Mucosa of gallbladder (tissue), 1 donor: ENCODE measurements at regions not wholly inside any gene's neighbourhood (a gene's known extent, or its start where the extent isn't known, plus 50 kb on each side); places are given as distances from the start of the nearest gene placed in this dataset.
A peak's percentile ranks its signal among the peaks of the same experiment; 100 is the strongest.

Experiments
- DNase-seq: peaks from one replicate; pipeline ENCODE4 v3.0.0-alpha.2; 2020; ENCODE audit warnings: low spot score
- donor health status: DM: no; HTN: no; CAD: no.

DNA sequence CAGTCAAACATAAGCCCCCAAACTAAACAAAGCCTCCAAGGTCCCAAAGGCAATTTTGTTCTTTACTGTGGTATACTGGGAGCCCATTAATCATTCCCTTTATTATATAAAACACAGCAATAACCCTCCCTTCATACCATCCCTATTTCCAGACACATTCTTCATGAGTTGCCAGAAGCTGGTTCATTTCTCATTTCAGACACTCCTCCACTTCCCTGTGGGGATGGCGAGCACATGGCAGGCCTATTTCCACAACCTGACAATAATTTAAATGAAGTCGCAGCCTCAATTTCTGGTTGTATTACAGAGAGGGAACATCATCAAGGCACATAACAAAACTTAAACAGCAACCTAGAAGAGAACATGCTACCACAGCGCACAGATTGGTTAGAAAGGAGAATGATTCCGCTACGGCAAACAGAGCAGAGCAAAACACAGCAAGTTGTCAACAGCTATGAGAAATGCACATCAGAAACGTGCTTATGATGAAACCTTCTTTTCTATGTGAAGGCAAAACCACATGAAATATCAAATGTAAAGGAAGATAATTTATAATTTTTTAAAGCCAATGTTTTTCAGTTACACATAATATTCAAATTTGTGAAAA, 63.3 kb upstream of the ARHGEF3 start:
- DNase-seq, result no peak

DNA sequence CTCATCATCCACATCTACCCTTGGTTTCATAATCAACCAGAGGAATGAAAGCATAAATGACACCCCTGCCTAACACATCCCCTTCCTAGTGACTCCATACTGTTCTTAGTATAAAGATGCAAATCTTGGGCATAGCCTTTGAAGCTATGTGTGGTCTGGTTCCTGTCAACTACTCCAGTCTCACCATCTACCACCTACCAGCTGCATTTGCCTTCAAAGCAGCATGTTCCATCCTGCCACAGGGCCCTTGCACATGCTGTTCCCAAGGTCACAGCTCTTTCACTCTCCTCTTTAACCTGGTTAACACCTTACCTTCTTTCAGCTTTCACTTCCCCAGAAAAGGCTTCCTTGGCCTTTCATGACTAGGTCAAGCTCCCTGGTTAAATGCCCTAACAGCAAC, 62.3 kb upstream of the ARHGEF3 start:
- no peak for DNase-seq

DNA sequence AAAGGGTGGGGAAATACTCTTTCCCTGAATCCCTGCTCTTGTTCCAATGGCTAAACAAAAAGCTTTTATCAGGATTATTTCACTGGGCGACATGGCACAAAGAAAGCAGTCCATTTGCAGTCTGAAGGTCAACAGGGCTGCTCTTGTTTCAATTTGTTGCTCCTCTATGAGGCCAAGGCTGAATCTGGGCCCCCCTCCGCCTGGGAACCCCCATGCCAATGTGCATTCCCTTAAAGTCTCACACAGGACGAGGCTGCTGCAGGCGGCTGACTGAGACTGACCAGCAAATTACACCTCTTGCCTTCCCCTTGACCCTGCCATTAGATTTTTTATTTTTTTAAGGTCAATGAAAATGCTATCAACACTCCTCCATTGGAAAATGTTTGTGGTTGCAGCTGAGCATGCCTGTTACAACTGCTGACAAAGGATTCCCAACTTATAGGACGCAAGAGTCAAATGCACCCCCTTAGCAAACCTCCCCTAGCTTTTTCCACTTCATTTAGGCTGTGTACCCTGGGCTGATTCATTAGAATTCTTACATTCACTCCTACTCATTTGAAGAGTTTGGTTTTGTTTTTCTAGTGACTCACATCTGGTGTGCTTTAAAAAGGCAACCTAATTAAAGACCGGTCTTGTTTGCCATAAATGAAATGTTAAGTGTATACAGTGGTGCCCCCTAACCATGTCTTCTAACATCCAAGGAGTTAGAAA, 60.8 kb upstream of the ARHGEF3 start:
- DNase-seq, result no peak

DNA sequence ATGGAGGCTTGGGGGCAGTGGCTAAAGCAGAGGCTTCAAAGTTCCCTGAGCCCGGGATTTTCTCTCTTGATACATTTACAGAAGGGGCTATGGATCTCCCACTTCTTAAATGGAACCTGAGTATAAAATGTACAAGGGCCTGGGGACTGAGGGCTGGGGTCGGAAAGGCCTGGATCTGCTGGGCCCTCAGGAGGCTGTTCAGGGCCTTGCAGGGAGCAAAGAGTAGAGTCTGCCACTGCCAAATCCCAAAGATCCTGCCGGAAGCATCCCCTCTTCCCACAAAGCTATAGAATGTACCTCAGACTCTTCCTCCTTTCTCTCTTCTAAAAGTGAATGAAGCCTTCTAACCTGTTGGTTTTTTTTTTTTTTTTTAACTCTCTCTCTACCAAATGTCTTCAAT, 59.8 kb upstream of the ARHGEF3 start:
- DNase-seq, result no peak

DNA sequence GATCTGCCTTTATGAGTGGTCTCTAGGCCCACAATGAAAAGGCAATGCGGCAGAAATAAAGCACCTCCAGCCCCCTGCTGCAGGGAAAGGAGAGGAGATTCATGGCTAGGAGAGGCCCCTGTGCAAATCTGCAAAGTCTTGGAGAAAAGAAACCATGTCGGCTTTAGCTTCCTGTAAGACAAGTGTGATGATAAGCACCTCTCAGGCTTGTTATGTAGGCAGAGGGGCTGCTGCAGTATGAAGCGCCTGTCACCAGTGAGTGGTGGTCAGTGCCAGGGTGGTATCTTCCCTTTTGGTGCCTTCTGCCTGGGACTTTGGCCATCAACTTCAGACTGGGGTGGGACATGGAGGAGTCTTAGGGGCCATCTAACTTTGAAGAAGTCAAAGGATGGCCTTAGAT, 59.2 kb upstream of the ARHGEF3 start:
- DNase-seq, result no peak

DNA sequence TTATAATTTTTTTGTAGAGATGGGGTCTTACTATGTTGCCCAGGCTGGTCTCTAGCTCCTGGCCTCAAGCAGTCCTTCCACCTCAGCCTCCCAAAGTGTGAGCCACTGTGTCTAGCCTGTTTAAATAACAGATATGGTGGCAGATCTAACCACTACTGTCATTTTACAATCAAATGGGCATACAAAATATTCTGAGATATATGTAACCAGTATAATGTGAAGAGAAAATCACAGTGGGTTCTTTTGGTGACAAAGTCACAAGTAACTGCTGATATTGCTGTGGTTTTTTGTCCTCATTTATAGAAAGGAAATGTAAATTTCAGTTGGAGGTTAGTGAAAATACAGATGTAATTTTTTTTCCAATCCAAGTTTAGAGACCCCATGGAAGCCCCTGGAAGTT, 58.6 kb upstream of the ARHGEF3 start:
- no peak for DNase-seq

DNA sequence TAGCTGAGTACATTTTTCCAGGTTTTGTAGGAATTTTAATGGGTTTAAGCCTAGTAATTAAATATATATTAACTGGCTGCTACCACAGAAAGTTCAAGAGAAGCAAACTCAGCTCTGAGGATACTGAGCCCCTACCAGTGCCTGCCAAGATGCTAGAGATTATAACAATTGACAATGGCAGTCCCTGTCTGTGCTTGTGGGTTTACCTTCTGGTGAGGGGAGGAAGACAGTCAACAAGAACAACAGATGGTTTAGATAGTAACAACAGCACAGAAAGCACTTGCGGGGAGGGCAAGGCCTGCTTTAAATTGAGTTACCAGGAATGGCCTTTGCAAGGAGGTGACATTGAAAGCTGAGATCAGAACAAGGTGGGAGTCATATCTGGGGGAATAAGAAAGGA, 56.6 kb upstream of the ARHGEF3 start:
- DNase-seq, result no peak

DNA sequence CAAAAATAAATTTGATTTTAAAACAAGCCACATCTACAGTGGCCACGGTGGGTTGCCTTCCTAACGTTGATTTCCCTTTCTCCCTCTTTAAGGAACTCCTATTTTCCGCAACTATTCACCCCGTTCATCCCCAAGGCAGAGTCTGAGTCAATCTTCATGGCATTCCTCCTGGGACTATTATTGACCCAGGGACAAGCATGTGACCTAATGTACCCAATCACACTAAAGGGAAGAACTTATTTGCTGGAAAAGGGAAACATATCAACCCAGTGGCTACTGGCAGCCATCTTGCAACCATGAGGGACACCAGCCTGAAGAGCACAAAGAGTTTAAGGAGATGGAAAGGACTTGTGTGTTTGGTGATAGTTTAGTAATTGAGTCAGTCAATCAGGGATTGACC, 55.4 kb upstream of the ARHGEF3 start:
- DNase-seq, result no peak

DNA sequence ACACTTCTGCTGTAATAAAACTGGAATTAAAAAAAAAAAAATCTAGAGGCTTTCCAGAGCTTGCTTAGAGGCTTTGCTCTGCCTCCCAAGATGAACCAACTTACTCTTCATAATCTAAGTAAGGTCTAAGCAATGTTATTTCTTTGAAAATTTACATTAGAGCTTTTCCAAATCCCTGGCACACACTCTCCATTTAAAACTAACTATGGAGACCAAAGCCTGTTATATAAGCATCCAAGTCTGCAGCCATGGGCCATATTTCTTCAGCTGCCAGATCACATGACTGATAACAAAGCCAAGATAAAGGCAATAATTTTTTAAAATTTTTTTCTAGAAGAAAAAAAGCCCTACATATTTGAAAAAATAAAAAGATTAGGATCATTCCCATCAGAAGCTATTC, 55.0 kb upstream of the ARHGEF3 start:
- DNase-seq, result no peak

DNA sequence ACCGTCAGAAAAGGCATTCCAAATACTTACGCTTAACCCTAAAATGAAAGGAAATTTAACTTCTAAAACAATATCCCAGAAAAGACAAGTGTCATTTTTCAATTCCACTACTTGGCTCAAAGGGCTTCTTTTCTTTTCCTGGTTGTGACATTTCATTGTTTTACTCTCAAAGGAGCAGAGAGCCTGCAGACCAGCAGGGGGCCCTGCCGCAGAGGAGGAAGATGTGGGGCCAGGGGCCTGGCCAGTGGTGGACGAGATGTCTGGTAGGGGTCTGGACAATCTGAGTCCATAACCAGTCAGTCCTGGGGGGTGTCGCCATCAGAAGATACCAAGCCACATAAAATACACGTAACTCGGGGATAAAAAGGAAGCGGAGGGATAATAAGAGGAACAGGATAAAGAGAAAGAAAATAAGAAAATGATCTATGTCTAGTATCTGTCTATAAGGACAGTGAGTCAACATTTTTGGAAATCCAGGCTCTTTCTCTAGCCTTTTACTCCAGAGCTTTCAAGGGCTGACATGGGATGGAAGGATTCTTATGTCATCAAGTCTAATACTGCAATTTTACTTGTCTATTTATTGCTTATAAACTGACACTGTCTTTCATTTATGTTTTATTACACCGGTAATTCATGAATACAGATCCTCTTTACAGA, 54.2 kb upstream of the ARHGEF3 start:
- DNase-seq, result peak; percentile 11

DNA sequence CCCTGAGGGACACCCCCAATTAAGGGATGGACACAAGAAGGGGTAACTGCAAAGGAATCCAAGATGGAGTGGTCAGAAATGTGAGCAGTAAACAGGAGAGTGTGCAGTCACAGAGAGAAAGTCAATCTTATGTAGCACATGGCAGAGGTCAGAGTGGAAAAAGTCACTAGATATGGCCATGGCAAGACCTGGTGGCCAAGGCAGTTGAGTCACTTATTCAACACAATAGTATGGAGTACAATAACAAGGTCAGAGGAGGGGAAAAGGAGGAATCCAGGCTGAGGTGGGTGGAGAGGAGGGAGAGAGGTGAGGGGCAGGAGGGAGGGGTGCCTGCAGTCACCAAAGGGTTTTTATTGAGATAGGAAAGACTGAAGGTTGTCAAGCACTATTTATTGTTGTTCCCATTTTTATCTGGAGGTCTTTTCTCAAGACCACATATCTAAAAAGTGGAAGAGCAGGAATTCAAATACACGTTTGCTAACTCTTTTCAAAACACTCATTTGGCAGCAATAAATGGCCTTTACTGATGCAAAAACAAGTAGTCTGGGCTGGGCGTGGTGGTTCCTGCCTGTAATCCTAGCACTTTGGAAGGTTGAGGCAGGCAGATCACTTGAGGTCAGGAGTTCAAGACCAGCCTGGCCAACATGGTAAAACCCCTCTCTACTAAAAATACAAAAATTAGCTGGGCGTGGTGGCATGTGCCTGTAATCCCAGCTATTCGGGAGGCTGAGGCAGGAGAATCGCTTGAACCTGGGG, 53.3 kb upstream of the ARHGEF3 start:
- DNase-seq, result no peak

DNA sequence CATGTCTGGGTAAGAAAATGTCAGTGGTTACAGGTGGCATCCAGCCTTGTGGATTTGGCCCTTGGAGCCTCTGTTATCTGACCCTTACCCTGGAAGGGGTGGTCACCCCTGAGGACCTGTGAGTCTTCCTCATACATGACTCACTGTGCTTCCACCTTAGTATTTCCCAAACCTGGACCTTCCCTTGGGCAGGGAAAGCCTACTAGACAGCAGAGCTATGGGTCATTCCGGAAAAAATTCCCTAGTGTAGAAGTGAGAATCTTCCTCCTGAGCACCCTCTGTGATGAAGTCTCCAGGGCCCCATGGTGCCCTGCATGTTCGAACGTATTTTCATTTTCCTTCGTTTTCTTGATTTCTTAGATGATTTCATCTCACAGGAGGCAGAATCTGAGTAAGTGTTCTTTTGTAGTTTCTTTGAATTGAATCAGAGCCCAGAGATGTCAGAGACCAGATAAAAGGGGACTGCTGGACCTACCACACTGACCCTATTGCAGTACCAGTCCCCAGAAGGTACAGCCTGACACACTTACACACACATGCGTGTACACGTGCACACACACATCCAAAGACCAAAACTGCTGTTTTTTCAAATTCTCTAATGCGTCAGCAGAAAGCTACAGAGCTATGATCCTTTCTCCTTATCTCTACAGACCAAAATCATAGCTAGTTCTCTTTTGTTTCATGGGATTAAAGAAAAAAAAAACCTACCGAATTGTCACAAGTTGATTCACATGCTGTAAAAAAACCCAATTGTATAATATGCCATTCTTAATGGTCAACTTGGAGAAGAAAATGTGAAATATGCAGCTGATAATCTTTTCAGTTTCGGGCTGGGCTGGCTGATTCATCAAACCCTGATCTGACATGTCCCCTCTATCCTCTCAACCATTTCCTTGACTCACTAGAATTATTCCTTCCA, 50.5 kb upstream of the ARHGEF3 start:
- no peak for DNase-seq
